Epithelial cell of proximal tubule (primary cell): ENCODE measurements at regions not wholly inside any gene's neighbourhood (a gene's known extent, or its start where the extent isn't known, plus 50 kb on each side); places are given as distances from the start of the nearest gene placed in this dataset.
"Not testable (repeated sequence)": the region's sequence is repeated elsewhere in the genome, so short reads cannot be mapped to it uniquely, and the experiment has no call there.

Experiments
- DNase-seq: peaks from one replicate; pipeline ENCODE4 v3.0.0-alpha.2; 2011; ENCODE audit warnings: low read depth
- H3K4me3 ChIP-seq: 2 replicates; pipeline ENCODE4 v1.5.1; 2011; ENCODE audit warnings: low read depth, mild to moderate bottlenecking, low read length
- CTCF ChIP-seq: conservative IDR thresholded peaks from 2 replicates; pipeline ENCODE4 v1.5.1; 2012; ENCODE audit warnings: low read depth, mild to moderate bottlenecking, low read length

GRCh38 chr2:155513248-155513647 lies 814.8 kb downstream of the KCNJ3 start:
- no peak overlapping the region for H3K4me3 ChIP-seq
- TF ChIP-seq CTCF: no peak
- DNase-seq: no peak

GRCh38 chr2:155502766-155503165 lies 804.3 kb downstream of the KCNJ3 start:
- no peak for TF ChIP-seq CTCF
- DNase-seq: no peak
- H3K4me3 ChIP-seq: no peak overlapping the region

GRCh38 chr2:155498106-155498505 lies 799.6 kb downstream of the KCNJ3 start:
- DNase-seq: no peak
- TF ChIP-seq CTCF: no peak
- no peak overlapping the region for H3K4me3 ChIP-seq

- TF ChIP-seq CTCF: no peak
- no peak for DNase-seq
- H3K4me3 ChIP-seq: no peak overlapping the region
Observed at GRCh38 chr2:155494744-155495143, 796.2 kb downstream of the KCNJ3 start.

- no peak for TF ChIP-seq CTCF
- no peak overlapping the region for H3K4me3 ChIP-seq
- DNase-seq: no peak
Observed at GRCh38 chr2:155485141-155485842, 786.8 kb downstream of the KCNJ3 start.

GRCh38 chr2:155481141-155481540 lies 782.6 kb downstream of the KCNJ3 start:
- no peak for DNase-seq
- no peak for TF ChIP-seq CTCF
- no peak overlapping the region for H3K4me3 ChIP-seq

- DNase-seq, H3K4me3 ChIP-seq: not testable (repeated sequence)
Observed at GRCh38 chr2:155472018-155472417, 773.5 kb downstream of the KCNJ3 start.
